HG03432 (cell line): ENCODE measurements at regions not wholly inside any gene's neighbourhood (a gene's known extent, or its start where the extent isn't known, plus 50 kb on each side); places are given as distances from the start of the nearest gene placed in this dataset.

Experiments
- ATAC-seq: cut with Tn5 transposase; IDR thresholded peaks from one replicate; pipeline ENCODE4 v1.9.1; 2021; ENCODE audit warnings: mild to moderate bottlenecking, moderate library complexity; ENCODE audit not compliant: unreplicated experiment

DNA sequence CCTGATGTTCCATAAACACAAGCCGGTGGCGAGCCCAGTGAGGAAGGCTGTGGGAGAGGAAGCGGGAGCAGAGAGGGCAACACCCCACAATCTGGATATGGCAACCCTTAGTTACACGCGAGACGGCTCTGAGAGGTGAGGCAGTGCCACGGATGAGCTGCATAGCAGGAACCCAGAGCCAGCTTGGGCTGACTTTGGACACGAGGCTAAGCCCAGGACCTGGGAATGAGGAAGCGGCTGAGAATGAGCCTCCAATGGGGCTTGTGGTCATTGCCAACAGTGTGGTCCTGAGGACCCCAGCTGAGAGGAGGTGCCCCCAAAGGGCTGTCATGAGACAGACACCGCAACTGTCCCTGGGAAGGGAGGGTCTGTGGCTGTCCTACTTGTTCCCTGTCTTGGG lies 160.0 kb upstream of the SMIM23 start:
- ATAC-seq = no peak

DNA sequence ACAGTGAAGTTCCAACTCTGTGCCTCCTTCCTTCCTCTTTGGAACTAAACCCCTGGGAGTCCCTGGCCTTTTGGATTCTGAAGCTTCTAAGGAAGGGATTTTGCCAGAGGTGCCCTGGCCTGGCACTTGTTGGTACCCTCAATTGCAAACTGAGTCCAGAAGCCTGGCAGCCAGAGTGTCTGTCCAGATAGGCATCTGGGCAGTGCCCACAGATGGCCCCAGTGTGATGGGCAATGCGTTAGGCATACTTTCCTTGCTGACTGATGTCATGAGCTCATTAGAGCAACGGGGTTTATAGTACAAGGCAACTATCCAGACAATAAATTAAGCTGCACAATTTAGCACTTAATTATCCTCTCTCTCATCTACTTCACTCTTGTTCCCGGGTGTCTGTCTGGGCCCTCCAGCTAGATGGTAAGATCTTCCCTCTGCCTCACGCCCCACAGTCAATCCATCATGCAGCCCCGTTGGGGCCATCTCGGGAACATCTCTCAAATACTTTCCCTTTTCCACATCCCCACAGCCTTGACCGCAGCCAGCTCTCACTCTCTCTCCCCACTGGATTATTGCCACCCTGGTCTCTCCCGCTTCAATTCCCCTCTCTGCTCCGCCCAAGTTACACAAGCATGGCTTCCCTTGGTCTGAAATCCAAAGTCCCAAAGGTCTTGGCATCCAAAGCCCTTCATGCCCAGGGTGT lies 157.5 kb upstream of the SMIM23 start:
- no peak for ATAC-seq

DNA sequence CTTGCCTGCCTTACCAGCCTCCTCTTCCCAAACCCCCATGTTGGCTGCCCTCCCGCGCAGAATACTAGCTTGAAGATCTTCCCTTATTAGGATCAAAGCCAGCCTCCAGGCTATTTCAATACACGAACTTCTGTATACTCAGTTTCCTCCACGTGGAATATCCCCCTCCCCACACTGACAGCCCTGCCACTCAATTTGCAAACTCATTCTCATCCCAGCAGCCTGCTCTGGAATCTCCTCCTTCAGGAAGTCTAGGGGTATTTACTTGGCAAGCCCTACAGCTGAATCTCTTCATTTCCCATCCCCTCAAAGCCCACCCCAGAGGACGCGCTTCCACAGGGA lies 157.0 kb upstream of the SMIM23 start:
- ATAC-seq = no peak

DNA sequence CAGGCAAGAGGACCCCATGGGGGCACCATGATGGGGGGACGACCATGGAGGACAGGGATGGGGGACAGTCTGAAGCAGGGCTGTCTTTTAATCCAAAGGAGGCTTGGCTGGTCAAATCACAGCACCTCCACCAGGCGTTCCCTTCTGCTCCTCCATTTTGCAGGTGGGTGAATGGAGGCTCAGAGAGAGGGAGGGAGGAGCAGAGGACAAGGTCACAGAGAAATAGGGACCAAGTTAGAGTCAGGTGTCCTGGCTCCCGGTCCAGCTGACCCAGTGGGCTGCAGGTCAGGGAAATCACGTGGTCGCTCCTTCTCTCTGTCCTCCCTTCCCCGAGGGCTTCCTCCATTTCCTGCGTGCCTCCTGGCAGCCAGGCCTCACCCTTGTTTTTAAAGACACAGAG lies 156.4 kb upstream of the SMIM23 start:
- no peak for ATAC-seq

DNA sequence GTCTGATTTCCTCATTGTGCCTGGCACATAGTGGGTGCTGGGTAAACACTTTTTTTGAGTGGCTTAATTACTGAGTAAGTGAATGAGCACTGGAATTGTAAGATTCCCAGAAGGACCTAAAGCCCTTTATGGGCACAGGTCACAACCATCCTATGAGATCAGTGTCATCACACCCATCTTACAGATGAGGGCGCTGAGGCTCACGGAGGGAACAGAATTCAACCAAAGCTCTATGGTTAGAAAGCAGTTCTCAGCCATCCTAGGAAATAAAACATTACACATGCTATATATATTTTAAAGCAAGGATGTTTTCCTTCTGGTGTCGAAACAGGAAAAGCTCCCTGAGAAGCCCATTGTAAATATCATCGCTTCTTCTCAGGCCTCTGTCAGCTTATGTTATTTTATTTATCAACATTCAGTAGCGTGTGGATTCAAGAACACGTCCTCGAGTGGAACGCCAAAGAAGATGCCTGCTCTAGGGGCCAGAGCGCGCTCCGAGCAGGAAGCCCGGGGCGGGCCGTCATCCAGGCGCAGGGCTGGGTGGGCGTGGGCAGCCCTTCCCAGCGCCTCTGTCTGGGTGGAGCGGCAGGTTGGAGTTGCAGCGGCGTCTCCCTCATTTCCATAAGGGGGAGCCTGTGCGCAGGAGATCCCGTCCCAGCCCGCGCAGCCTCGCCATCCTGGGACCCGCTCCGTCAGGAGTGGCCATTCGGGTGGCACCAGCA lies 155.8 kb upstream of the SMIM23 start:
- ATAC-seq = no peak

DNA sequence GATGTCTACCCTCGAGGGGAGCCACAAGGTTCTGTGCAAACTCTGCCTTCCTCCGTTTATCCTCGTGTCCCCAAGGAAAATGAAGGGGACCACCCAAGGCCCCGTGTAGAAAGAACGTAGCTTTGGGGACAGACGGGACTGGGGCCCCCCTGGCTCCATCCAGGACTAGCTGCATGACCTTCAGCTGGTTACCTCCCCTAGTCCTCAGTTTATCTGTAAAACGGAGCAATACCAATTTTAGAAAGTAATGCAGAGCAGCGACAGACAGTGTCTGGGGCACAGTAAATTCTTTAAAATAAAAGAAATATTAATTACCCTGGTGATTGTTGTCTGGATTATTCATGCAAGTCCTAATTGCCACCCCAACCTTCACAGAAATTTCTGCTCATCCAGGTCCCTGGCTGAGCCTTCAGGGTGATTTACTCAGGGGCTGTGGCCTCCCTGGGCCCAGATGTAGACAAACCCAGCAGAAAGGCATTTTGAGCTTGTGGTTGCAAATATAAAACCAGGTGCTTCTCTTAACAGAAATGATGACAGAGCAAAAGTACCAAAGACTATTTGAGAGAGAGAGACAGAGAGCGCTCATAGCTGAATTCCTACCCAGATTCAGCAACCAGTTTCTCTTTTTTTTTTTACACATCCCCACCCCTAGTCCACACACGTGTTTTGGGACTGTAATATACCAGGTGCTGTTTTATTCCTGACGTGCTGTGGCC lies 155.1 kb upstream of the SMIM23 start:
- no peak for ATAC-seq

DNA sequence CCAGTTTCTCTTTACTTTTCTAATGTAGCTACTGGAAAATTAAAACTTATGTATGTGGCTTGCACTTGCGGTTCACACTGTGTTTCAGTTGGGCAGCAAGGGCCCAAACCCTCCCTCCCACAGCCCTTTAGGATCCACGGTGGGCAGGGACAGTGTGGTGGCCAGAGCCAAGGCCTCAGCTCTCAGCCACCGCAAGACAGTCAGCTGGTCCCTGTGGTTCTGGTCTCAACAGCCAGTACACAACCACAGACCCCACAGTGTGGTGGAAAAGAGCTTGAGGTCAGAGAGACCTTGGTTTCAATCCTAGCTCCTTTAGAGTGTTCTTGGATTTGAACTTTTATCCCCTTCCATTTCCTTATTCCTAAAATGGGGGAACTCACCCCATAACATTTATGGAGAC lies 153.0 kb upstream of the SMIM23 start:
- no peak for ATAC-seq

DNA sequence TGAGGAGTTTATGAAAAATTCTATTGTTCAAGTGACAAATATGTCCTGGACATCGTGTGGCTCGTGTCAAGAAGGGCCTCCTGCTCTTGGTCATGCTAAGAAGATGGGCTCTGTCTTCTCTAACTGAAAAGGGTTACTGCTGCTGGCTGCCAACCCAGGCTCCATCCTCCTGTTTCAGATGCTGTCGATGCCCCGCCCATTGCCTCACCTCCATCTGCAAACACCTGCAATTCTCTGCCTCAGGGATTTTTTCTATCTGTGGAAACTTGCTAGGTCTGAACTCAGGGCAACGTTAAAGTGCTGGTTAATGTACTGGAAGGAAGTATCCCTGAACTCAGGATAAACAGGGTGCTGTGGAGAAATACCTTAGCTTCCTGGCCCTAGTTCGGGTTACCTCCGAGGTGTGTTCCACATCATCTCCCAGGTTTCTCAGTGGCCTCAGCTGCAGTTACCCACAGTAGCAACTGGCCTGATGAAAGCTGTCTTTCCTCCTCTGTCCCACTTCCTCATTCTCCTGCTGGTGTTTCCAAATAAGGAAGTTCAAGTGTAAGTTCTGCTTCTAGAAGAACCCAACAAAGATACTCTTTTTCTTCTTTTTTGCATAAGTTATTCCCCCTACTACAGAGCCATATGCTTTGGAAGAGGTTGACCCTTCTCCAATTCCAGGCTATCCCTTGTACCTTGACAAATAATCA lies 151.7 kb upstream of the SMIM23 start:
- no peak for ATAC-seq

DNA sequence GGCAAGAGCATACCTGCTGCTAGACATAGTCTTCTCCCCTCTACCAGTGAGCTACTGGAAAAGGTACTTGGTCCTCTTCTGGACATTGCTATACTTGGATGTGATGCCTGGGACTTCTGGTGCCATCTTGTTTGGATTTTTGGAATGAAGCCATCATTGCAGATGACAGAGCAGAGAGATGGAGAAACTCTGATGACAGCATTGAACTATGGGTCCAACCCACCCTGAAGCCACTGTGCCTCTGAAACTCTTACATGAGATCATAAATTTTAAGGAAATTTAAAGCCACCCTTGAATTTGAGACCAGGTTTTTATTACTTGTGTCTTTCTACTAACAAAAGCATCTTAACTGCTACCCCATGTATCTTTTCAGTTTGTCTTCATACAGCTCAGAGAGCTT lies 151.1 kb upstream of the SMIM23 start:
- ATAC-seq = no peak

DNA sequence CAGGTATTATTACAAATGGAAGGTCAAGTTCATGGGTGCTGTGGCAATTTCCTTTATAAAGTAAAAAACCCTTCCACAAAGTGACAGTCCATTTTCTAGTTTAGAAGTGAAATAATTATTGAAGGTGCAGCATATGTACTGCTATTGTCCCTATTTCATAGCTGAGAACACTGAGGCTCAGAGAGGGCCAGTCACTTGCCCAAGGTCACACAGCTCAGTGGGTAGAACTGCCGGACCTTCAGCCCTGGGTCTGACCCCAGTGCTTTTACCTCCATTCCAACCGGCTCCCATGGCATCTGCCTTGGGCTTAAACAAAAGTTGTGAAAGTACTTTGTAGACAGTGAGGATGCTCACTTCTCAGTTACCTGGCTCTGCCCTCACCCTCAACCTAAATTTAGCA lies 150.6 kb upstream of the SMIM23 start:
- no peak for ATAC-seq

DNA sequence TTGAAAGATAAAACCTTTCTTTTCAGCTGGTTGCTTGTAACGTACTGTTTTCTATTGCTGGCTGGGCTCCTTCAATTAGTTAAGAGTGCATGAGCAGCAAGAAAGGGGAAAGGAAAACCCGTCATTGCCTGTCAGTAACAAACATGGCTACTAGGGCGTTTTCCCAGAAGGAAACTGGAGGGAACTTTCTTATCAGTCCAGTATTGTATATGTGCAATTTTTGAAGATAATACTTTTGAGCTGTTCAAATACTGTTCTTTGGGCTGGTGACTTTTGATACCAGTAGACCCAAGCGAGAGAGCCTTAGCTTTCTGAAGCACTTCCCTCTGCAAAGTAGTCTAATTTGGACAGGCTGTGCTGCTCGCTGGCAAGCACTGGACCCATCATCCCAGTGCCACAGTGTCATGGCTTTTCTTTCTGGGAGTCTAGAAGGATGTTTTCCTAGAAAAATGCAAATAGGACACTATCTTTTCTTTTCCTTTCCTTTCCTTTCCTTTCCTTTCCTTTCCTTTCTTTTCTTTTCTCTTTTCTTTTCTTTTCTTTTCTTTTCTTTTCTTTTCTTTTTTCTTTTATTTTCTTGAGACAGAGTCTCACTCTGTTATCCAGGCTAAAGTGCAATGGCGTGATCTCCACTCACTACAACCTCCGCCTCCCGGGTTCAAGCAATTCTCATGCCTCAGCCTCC lies 149.9 kb upstream of the SMIM23 start:
- no peak for ATAC-seq

DNA sequence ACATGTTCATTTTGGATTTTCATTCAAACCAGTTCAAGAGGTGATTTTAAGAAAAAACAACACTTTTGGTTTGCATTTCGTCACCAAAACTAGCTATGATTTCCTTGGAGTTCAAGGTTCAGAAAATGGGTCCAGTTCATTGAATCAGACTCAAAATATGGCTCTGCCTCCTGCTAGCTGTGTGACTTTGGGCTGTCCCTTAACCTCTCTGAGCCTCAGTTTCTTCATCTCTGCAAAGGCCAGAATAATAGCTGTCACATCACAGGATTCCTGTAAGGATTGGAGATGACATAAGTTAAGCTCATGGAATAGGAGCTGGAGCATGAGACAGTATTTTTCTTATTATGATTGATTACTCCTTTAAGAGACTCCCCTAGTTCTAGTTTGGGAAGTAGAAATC lies 147.8 kb upstream of the SMIM23 start:
- ATAC-seq = no peak

DNA sequence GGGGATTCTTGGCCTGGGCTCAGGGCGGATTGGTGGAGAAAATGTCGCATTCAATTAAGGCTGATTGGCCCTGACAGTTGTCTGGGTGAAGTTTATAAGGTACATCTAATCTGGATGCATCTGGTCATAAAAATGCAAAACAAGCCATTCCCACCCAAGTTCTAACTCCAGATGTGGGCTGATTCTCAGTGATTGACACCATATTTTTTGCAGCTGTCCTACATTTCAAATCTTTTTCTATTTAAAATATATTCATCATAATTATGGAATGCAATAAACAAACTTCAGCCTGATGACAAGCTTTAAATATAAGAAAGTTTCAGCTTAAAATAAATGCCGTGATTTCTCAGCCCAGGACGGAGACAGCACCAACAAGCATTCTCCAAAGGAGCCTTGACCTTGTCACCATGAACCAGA lies 146.4 kb upstream of the SMIM23 start:
- ATAC-seq = no peak

DNA sequence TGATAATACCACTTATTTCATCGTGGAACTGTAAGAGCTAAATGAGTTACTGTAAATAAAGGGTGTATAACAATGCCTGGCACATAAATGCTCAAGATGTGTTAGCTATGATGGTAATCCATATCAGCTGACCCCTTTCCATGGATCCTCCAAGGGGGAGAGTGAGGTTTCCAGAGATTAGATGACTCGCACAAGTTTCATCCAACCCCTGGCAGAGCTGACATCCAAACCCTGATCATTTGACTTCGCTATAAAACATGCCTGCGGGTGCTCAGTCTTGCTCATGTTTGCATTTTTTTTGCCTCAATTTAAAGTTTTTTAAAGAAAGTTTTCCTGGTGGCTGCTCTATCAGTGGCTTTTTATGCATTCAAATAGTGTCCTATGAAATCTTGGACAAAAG lies 145.7 kb upstream of the SMIM23 start:
- no peak for ATAC-seq

DNA sequence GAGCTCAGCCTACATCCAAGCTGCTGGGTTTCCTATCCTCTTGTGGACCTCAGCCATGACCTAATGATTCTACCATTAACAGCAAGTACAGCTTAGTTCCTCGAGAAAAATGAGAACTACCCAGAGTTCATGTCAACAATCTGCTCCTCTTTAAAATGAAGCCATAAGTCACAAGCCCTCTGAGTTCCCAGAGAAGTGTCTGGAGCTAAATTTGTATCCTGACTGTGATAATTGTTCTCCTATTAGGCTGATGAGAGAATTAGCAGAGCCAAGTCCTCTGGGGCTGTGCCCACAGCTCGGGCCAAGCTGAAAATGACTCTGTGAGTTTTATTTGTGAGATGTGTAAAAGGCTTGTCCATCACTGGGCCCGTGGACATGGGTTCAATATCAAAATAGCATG lies 145.1 kb upstream of the SMIM23 start:
- no peak for ATAC-seq

DNA sequence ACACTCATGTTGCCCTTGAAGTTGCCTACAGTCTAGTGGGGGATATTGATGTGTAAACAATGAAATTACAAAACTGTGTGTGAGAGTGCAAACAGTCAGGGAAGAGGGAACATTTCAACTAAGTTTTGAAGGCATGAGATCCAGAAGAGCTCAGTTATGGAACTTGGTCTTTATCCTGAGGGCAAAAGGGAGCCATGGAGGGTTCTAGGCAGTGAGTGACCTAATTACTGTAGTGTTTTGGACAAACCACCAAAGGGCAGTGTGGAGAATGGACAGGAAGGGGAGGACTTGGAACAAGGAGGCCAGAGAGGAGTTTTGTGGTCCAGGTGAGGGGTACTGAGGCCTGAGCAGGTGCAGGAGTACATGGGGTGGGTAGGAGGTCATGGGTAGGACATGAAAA lies 143.7 kb upstream of the SMIM23 start:
- ATAC-seq = no peak

DNA sequence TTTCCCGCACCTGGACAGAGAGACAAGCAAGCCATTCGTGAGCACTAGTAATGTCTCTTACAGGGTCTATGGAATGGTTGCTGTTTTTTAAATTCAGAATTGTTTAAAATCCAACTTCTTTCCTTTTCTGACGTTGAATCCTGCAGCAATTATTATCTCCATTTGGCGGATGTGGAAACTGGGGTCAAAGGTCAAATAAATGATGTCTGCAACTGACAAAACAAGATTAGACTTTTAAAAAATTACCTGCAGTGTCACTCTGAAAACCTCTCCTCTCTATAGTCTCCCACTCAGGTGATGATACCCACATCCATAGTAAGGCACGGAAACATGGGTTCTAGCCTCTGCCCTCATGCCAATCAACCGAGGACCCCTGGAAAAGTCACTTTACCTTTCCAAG lies 142.7 kb upstream of the SMIM23 start:
- ATAC-seq = no peak

DNA sequence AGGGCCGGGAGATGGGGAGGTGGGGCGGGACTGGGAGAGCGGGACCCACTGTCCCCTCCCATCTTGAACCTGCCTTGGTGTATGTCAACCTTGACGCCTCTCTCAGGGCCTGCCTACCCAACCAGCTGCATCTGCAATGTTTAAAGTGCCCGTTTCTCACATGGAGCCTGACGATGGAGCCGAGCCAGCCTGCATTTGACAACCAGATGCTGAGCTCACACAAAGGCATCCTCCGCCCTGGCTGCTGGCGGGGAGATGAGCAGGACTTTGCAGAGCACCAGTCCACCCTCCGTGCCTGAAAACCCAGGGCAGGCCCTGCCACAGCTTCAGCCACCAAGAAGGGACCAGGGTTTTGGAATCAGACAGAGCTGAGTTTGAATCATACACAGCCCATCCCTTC lies 141.1 kb upstream of the SMIM23 start:
- ATAC-seq = no peak

DNA sequence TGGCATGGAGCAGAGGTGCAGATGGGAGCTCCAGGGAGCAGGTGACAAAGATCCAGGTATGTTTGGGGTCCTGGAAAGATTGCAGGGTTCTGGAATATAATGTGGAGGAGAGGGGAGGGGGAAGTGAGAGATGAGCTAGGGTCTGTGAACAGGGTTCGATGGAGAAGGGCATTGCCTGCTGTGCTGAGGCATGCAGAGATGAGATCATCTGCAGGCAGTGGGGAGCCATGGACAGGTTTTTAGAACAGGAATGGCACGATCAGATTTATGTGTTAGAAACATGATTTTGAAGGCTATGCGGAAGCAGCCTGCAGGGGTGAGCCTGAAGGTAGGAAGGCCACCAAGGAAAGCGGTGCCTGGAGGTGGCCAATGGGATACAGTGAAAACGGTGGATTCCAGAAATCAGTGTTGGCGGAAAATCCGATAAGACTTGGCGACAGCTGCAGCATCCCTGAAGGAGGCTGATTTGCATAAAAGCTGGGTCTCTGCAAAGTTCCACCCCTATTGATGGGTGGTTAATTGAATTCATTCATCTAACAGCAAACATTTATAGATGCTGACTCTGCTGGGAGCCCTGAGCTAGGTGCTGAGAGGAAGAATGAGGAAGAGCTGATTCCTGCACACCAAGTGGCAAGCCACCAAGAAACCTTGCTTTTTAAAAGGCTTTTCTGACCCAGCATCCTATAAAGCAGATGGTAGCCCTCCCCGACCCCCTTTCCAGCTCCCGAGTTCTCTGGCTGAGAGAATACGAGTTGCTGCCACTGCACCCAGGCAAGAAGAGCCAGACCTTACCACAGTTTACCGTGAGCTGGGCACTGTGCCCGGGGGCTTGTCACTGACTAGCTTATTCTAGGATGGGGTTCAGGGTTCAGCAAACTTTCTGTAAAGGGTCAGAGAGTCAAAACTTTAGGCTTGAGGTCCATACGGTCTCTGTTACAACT lies 139.2 kb upstream of the SMIM23 start:
- no peak for ATAC-seq
